AG04450 (cell line): ENCODE measurements at regions not wholly inside any gene's neighbourhood (a gene's known extent, or its start where the extent isn't known, plus 50 kb on each side); places are given as distances from the start of the nearest gene placed in this dataset.
A peak's percentile ranks its signal among the peaks of the same experiment; 100 is the strongest.

Experiments
- CTCF ChIA-PET: fragments of 300-600, 350-600 bp; formaldehyde crosslinking; extraction: SDS; loops from one replicate; lab custom pipeline; 2022; ENCODE audit warnings: antibody characterized with exemption, inconsistent platforms; lab: Charles Lee
- POLR2A ChIA-PET: fragments of 350-600 bp; formaldehyde crosslinking; extraction: SDS; loops from one replicate; lab custom pipeline; 2021; ENCODE audit warnings: antibody characterized with exemption, inconsistent platforms; lab: Yijun Ruan, JAX
- DNase-seq: peaks from one replicate; pipeline ENCODE4 v3.0.0-alpha.2; 2011; ENCODE audit warnings: low read depth, low spot score
- H3K27ac ChIP-seq: one replicate; pipeline ENCODE4 v1.5.1; 2012; ENCODE audit warnings: low read depth, low read length, control low read depth
- H3K27me3 ChIP-seq: one replicate; pipeline ENCODE4 v1.6.0; 2012; ENCODE audit warnings: low read length; ENCODE audit not compliant: control insufficient read depth, insufficient read depth
- H3K4me3 ChIP-seq: 2 replicates; pipeline ENCODE4 v1.5.1; 2011; ENCODE audit warnings: mild to moderate bottlenecking, low read depth, low read length, control low read depth
- H3K9me3 ChIP-seq: 2 replicates; pipeline ENCODE4 v1.5.1; 2012; ENCODE audit warnings: low read length; ENCODE audit not compliant: control insufficient read depth, insufficient read depth
- TF ChIP-seq, protein P1 (sequence below): IDR thresholded peaks from 2 replicates; pipeline ENCODE4 v1.5.1; 2011; ENCODE audit warnings: low read depth, low read length, control low read depth, inconsistent platforms

DNA sequence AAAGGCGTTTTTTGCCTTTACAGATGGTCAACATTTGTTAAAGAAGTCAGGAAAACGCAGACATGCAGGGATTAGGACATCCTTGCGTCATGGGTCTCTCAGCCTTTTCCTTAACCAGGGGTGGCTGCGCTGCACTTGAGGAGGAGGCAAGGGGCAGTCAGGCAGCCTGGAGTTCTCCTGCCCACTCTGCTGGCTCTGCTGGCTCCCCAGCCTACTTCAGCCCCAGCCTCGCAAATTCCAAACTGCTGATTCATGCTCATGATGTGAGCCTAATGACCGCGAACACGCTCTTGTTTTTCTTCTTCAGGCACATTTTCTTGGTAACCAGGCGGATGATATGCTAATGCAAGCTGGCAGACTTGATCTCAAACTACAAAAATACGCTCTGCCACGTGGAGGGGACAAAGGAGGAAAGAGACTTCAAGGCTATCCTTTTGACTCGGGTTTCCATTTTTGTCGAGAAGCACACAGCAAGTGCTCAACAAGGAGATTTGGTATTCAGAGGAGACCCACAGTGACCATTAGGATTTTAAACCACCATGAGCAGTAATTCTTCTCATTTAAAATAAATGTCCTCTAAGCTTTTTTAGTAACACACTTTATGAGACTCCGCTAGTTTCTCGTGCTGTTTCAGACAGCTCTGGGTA lies 290.3 kb upstream of the STXBP5 start:
- POLR2A ChIA-PET: interaction anchor here (0.7 to 2.1 kb wide), 3 partner anchors 9 to 256 kb away, joined by 3 to 6 read pairs (median 3); no protein-coding TSS in a partner anchor
- H3K27me3 ChIP-seq: no peaks in the 10 kb centered on the region
- peak; percentile 97 for DNase-seq
- H3K4me3 ChIP-seq: peak overlapping the region; percentile 51
- TF ChIP-seq, protein P1, sequence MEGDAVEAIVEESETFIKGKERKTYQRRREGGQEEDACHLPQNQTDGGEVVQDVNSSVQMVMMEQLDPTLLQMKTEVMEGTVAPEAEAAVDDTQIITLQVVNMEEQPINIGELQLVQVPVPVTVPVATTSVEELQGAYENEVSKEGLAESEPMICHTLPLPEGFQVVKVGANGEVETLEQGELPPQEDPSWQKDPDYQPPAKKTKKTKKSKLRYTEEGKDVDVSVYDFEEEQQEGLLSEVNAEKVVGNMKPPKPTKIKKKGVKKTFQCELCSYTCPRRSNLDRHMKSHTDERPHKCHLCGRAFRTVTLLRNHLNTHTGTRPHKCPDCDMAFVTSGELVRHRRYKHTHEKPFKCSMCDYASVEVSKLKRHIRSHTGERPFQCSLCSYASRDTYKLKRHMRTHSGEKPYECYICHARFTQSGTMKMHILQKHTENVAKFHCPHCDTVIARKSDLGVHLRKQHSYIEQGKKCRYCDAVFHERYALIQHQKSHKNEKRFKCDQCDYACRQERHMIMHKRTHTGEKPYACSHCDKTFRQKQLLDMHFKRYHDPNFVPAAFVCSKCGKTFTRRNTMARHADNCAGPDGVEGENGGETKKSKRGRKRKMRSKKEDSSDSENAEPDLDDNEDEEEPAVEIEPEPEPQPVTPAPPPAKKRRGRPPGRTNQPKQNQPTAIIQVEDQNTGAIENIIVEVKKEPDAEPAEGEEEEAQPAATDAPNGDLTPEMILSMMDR: no peak
- peak overlapping the region; percentile 99 for H3K27ac ChIP-seq
- CTCF ChIA-PET: no interaction called here
- H3K9me3 ChIP-seq: no peaks in the 10 kb centered on the region

DNA sequence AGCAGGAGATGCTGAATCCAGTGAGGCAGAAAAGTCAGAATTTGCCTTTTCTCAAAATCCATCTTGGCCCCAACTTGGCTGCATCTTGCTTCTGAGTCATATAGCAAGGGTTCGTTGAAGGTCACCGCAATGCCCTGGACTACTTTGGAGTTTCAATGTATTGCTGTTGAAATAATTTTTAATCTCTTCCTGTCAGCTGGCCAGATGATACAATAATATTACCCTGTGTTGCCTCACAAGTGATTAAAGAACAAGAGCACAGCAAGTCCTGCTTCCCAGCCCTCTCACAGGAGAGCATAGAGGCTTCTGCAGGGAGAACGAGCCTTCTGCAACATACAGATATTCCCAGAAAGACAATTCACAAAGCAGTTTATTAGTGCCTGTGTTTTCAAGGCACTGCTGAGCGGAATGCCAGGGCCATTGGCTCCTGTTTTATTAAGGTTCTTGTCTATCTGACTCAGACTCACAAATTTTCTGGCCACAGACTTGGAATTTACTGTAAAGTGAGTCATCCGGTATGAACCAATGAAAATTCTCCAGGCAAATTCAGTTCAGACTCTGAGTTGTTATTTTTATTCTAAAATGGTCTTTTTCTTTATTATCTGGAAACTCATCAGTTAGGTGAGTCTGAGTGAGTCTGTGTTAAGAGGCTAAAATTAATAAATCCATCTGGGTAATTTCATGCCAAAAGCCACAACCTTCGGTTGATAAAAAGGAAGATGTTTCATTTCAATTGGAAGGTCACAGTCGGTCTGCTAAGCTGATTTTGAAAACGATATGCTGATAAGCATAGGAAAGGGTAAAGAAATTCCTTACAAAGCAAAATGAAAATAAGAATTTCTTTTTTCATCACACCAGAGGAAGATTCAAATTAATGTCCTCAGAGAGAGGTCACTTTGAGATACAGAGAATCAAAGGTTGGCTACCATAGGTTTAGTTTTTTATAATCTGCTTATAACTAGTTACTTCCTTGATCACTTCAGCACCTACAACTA lies 289.4 kb upstream of the STXBP5 start:
- no peaks in the 10 kb centered on the region for H3K9me3 ChIP-seq
- no peaks in the 10 kb centered on the region for H3K27me3 ChIP-seq
- DNase-seq: peak; percentile 88
- CTCF ChIA-PET: no interaction called here
- H3K27ac ChIP-seq: peak overlapping the region; percentile 99
- POLR2A ChIA-PET: interaction anchor here (0.7 to 2.1 kb wide), 2 partner anchors 185 to 255 kb away, joined by 3 to 6 read pairs; no protein-coding TSS in a partner anchor
- TF ChIP-seq, protein P1: no peak
- H3K4me3 ChIP-seq: peak overlapping the region; percentile 51

DNA sequence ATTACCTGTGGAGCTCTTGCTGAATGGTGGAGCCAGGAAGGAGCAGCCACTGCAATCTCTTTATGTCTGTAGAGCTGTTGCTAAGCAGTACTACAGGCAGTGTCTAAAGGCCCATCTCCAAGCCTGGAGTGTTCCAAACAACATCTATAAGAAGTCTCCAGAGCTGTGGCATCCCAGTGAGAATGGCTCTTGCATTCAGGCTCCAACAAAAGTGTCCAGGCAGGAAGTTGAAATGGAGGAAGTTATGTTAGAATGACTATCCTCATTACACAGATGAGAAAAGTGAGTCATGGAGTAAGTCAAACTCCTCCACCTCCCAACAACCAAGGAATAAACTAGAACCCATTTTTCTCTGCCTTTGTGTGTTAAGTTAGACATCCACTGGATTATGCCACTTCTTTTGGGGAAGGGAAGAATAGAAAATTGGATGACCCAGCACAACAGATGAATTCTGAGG lies 288.5 kb upstream of the STXBP5 start:
- Histone ChIP-seq H3K27ac (peak overlapping the region; percentile 87), H3K27me3 (no peaks in the 10 kb centered on the region), H3K4me3 (peak overlapping the region; percentile 41; the same call in 1 of the 2 replicates), H3K9me3 (no peaks in the 10 kb centered on the region)
- ChIA-PET POLR2A (interaction anchor here (2.1 kb wide), 1 partner anchor 184 kb away, joined by 6 read pairs; no protein-coding TSS in a partner anchor), CTCF (interaction anchor here (0.9 kb wide), 1 partner anchor 467 kb away, joined by 3 read pairs; no protein-coding TSS in a partner anchor)
- DNase-seq: no peak
- TF ChIP-seq, protein P1: no peak

DNA sequence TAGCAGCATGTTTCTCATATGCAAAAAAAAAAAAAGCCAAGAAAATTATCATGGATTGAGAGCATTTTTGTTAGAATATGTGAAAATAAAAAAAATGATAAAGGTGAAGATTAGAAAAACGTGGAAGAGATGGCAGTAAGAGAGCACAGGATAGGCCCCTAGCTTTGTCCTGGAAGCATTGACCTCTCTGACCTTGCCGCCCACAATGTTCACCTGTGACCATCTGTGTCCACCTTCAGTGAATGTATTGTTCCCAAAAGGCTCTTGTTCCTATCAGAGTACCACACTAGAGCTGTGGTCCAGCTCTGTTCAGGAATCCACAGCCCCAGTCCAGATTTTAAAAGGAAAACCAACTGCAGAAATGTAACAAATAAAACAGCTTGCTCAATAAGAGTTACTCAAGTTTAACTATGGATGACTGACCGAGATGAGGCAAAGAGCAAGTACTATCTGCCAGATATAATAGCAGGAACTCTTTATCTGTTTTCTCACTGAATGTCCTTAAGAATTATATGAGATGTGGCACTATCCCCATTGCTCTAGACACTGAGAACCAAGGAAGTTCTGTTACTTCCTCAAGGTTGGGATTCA lies 287.7 kb upstream of the STXBP5 start:
- no peak for DNase-seq
- Histone ChIP-seq H3K4me3 (no peak overlapping the region), H3K9me3 (no peaks in the 10 kb centered on the region), H3K27ac (no peak overlapping the region), H3K27me3 (no peaks in the 10 kb centered on the region)
- TF ChIP-seq, protein P1: no peak
- ChIA-PET CTCF (interaction anchor here (0.9 kb wide), 1 partner anchor 466 kb away, joined by 3 read pairs; no protein-coding TSS in a partner anchor), POLR2A (no interaction called here)
